Spleen (tissue), 7 donors: ENCODE measurements at regions not wholly inside any gene's neighbourhood (a gene's known extent, or its start where the extent isn't known, plus 50 kb on each side); places are given as distances from the start of the nearest gene placed in this dataset.

Experiments
- POLR2A ChIP-seq, 3 donors: fragments of 450-650 bp; IDR thresholded peaks; one replicate each; pipeline ENCODE4 v1.5.1; 2017; ENCODE audit warnings: antibody characterized with exemption in 3 of 3, mild to moderate bottlenecking in 1 of 3
- POLR2AphosphoS5 ChIP-seq, 3 donors: sonication (generic); formaldehyde crosslinking; IDR thresholded peaks; one replicate each; pipeline ENCODE4 v1.5.1; 2017; ENCODE audit warnings: antibody characterized with exemption in 3 of 3
- TF ChIP-seq, protein P1 (sequence below), 11 experiments: fragments of 200-600 bp in 7 of 11; fragments of 450-650 bp in 4 of 11; sonication (generic) in 4 of 11; IDR thresholded peaks in 8 of 11; conservative IDR thresholded peaks in 3 of 11; 1 replicate in 7 of 11; 2 replicates in 4 of 11; pipeline versions ENCODE4 v1.4.0 to v1.8.0; 2016 to 2021; ENCODE audit warnings: antibody characterized with exemption in 11 of 11, inconsistent platforms in 4 of 11, mild to moderate bottlenecking in 1 of 11
- donor health status: DM: no; HTN: no; CAD: no; lungs with moderate emphysema.
- donor health status: DM: no; HTN: no; CAD: no.
- donor health status: DM: no; HTN: no; CAD: no.

DNA sequence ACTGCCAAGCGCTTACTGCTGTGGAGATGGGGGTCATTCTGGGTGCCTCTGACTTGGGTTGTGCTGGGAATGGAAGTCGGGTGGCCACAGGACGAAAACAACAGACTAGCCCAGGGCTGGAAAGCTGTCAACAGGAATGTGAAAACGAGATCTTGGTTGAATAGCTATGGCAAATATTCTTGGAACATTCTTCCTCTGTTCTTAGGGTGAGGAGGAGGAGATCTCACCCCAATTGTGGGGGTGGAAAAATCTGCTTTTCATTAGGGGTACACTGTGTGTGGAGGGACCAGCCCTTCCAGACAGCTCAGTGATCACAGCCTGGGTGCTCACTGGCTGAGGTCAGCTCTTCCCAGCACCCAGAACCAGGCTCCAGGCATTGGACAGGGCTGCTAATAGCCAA, 52.0 kb upstream of the PRSS23 start:
- no peak for TF ChIP-seq POLR2A (IDR thresholded peaks at IDR 0.05)
- TF ChIP-seq, protein P1, sequence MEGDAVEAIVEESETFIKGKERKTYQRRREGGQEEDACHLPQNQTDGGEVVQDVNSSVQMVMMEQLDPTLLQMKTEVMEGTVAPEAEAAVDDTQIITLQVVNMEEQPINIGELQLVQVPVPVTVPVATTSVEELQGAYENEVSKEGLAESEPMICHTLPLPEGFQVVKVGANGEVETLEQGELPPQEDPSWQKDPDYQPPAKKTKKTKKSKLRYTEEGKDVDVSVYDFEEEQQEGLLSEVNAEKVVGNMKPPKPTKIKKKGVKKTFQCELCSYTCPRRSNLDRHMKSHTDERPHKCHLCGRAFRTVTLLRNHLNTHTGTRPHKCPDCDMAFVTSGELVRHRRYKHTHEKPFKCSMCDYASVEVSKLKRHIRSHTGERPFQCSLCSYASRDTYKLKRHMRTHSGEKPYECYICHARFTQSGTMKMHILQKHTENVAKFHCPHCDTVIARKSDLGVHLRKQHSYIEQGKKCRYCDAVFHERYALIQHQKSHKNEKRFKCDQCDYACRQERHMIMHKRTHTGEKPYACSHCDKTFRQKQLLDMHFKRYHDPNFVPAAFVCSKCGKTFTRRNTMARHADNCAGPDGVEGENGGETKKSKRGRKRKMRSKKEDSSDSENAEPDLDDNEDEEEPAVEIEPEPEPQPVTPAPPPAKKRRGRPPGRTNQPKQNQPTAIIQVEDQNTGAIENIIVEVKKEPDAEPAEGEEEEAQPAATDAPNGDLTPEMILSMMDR (IDR thresholded peaks at IDR 0.05 in 8 of 11, conservative IDR thresholded peaks at IDR 0.05 in 3 of 11) = no peak
- TF ChIP-seq POLR2AphosphoS5 (IDR thresholded peaks at IDR 0.05) = no peak
